IPS-NIHi7 (cell line): ENCODE measurements at regions not wholly inside any gene's neighbourhood (a gene's known extent, or its start where the extent isn't known, plus 50 kb on each side); places are given as distances from the start of the nearest gene placed in this dataset.
A peak's percentile ranks its signal among the peaks of the same experiment; 100 is the strongest.
"Not testable (repeated sequence)": the region's sequence is repeated elsewhere in the genome, so short reads cannot be mapped to it uniquely, and the experiment has no call there.

ENCODE experiments used
- DNase-seq: peaks from one replicate; pipeline ENCODE4 v3.0.0; 2012; ENCODE audit warnings: mixed read lengths; ENCODE audit errors: extremely low spot score

DNA sequence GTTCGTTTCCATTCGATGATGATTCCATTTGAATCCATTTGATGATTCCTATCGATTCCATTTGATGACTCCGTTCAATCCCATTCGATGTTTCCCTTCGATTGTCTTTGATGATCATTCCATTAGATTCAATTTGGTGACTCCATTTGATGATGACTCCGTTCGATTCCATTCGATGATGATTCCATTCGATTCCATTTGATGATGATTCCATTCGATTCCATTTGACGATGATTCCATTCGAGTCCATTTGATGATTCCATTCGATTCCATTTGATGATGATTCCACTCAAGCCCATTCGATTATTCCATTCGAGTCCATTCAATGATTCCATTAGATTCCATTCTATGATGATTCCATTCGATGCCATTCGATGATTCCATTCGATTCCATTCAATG, 2730.6 kb downstream of the RPIA start:
- DNase-seq: not testable (repeated sequence)

DNA sequence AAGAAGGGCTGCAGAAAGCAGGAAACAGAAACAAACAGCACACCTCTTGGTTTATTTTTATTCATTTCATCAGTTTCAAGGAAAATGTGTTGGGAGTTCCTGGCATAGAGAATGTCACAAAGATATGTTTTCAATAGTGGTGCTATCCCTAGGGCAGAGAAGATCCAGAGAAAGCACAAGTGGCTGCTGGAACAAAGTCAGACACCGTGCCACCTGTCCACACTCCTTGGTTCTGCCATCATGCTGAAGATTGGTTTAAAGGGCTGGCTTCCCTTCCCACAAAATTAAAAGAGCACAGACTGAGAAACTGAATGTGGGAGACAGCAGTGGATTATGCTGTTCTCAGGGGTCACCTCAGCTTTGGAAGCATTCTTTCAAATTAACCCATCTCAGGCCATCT, 2735.7 kb downstream of the RPIA start:
- DNase-seq: not testable (repeated sequence)

DNA sequence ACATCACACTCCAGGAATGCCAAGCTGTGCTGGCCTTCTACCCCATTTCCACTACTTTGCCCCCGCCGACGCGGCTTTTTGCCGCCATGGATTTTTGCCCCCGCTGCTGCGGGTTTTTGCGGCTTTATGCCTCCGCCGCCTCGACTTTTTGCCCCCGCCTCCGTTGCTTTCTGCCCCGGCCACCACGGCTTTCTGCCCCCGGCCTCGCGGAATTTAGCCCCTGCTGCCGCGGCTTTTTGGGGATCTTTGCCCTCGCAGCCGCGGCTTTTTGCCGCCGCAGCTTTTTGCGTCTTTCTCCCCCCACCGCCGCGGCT, 2750.4 kb downstream of the RPIA start:
- DNase-seq: not testable (repeated sequence)

DNA sequence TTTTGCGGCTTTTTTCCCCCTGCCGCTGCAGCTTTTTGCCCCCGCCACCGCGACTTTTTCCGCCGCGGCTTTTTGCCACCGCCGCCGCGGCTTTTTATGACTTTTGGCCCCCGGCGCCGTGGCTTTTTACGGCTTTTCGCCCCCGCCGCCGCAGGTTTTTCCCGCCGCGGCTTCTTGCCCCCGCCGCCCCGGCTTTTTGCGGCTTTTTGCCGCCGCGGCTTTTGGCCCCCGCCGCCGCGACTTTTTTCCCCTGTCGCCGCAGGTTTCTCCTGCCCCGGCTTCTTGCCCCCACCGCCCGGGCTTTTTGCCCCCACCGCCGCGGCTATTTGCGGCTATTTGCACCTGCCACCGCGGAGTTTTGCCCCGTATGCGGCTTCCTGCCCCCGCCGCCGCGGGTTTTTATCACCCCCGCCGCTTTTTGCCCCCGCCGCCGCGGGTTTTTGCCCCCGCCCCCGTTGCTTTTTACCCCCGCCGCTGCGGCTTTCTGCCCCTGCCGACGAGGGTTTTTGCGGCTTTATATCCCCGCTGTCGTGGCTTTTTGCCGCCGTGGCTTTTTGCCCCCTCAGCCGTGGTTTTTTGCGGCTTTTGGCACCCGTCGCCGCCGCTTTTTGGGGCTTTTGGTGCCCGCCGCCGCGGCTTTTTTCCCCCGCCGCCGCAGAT, 2750.9 kb downstream of the RPIA start:
- peak; percentile 20 for DNase-seq

DNA sequence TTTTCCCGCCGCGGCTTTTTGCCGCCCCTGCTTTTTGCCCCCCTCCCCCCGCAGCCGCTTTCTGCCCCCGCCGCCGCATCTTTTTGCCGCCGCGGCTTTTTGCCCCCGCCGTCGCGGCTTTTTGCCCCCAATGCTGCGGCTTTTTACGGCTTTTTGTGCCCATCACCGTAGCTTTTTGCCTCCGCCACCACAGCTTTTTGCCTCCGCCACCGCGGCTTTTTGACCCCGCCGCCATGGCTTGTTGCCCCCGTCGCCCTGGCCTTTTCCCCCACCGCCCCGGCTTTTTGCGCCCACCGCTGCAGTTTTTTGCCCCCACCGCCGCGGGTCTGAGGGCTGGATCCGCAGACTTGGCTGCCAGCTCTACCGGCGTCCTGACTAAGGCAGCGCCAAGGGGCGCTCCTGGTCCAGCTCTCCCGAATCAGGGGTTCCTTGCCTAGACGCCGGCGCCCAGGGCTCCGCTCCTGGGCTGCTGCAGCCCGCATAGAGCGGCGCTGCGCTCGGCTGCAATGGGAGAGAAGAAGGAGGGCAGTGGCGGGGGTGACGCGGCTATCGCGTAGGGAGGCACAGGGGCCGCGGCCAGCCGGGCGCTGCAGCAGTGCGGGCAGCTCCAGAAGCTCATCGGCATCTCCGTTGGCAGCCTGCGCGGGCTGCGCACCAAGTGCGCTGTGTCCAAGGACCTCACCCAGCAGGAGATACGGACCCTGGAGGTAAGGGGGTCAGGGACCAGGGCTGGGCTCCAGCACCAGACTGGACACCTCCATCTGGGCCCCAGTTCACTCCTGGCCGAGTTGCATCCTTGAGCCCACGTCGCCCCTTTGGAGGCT, 2751.6 kb downstream of the RPIA start:
- not testable (repeated sequence) for DNase-seq

DNA sequence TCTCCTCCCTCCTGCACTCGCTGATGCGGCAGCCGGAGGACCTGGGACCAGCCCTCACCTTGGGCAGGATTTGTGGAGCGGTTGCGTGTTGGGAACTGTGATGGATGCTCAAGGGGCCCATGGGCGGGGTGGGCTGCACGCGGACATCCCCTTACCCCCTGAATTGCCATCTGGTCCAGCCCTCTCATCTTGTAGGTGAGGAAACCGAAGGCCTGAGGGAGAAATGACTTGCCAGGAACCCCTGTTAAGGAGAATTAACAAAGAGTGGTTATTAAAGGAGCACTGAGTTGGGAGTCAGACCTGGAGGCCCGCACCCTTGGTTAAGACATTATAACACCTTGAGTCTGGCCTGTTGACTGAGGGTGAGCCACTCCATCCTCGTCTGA, 2752.2 kb downstream of the RPIA start:
- DNase-seq: not testable (repeated sequence)

DNA sequence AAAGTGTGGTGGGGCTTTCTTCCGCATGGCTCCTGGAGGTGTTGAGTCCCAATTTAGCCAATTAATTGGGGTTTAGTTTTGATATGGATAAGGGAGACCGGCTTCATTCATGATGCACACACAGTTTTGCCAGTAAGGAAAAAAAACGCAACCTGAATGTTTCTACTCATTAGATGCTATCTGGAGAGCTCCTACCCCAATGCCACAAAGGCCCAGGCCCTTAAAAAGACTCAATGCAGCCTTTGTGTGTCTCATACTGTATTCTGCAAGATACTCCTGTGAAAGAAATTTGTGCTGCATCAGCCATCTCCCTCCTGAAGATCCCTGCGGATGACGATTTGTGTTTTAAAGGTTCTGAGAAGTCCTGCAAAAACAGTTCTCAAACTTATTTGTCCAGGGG, 2754.2 kb downstream of the RPIA start:
- not testable (repeated sequence) for DNase-seq

DNA sequence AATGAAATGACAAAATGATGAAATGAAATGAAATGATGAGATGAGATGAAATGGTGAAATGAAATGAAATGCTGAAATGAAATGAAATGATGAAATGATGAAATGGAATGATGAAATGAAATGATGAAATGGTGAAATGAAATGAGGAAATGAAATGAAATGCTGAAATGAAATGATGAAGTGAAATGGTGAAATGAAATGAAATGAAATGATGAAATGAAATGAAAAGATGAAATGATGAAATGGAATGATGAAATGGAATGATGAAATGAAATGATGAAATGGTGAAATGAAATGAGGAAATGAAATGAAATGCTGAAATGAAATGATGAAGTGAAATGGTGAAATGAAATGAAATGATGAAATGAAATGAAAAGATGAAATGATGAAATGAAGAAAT, 2755.0 kb downstream of the RPIA start:
- not testable (repeated sequence) for DNase-seq

DNA sequence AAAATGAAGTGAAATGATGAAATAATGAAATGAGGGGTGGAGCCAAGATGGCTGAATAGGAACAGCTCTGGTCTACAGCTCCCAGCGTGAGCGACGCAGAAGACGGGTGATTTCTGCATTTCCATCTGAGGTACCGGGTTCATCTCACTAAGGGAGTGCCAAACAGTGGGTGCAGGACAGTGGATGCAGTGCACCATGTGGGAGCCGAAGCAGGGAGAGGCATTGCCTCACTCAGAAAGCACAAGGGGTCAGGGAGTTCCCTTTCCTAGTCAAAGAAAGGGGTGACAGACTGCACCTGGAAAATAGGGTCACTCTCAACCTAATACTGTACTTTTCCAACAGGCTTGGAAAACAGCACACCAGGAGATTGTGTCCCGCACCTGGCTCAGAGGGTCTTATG, 2755.4 kb downstream of the RPIA start:
- not testable (repeated sequence) for DNase-seq

DNA sequence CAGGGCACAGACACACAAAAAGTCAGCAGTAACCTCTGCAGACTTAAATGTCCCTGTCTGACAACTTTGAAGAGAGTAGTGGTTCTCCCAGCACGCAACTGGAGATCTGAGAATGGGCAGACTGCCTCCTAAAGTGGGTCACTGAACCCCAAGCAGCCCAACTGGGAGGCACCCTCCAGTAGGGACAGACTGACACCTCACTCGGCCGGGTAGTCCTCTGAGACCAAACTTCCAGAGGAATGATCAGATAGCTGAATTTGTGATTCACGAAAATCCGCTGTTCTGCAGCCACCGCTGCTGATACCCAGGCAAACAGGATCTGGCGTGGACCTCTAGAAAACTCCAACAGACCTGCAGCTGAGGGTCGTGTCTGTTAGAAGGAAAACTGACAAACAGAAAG, 2756.0 kb downstream of the RPIA start:
- DNase-seq: not testable (repeated sequence)

DNA sequence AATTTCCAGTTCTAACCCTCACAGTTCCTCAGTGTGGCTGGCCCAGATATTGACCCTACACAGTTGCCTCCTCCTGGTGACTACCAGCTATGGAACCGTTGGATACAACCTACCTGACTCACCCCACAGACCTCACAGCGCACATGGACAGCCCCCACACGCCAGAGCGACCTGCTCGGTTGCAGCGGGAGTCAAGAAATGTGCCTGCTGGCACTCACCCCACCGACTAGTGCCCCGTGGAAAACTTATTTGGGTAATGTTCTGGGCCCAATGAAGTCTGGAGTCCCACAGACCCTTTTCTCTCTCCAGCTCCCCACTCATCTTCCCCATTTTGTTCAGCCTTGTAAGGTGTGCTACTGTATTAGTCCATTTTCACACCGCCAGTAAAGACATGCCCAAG, 2770.8 kb downstream of the RPIA start:
- DNase-seq: not testable (repeated sequence)

DNA sequence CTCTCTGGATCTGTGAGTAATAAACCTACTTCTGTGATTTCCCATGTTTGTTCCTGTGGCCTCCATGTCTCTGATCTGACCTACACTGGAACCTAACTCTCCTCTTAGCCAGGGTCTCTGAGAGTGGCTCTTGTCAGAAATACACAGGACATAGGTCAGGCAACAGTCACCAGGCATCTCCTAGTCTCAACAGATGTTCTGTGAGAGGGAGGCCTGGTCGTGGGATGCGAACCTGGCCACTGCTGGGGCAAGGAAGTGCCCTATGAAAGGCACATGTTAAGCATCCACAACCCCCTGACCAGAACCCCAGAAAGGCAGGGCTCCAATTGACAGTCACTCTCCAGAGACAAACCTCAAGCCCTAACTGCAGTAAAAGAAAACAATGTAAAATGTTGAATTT, 2771.5 kb downstream of the RPIA start:
- DNase-seq: not testable (repeated sequence)

DNA sequence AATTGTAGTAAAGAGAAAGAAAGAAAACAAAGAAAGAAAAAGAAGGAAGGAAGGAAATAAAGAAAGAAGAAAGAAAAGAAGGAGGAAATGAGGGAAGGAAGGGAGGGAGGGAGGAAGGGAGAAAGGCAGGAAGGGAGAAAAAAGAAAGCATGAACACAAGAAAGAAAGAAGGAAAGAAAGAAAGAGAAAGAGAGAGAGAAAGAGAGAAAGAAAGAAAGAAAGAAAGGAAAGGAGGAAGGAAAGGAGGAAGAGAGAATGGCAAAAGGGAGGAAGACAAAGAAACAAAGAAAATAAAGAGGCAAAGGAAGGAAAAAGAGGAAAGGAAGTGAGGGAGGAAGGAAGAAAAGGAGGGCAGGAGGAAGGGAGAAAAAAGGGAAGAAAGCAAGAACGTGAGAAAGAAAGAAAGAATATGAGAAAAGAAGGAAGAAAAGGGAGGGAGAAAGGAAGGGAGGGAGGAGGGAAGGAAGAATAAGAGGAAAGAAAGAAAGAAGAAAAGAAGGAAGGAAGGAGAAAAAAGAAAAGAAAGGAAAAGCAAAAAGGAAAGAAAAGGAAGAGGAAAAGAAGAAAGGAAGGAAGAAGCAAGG, 2775.4 kb downstream of the RPIA start:
- not testable (repeated sequence) for DNase-seq

DNA sequence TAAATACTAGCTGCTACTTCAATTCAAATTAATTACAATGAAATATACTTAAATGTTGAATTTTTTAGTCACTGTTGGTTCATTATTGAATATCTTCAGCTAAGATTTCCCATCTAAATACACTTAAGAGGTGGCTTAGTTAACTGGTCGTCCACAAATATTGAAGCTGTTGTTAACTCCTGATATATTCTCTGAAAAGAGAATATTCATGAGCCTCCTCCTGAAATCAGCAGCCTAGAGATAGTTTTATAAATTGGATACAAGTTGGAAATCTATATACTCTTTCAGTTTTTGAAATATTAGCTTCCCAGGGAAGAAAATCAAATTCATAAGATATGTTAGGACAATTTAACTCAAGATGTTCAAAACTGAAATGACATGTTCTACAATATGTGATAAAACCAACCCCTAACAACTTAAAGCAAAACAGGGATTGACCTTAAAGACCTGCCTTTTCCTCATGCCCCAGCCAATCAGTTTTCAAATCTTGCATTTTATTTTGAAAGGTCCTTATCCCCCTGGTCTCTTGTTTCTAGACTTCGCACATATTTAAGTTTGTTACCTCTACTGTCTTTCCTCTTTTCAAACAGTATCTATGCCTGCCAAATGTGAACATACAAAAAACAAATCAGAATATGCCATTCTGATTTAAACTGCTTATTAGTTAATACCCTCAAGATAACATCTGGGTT, 2784.9 kb downstream of the RPIA start:
- DNase-seq: not testable (repeated sequence)

DNA sequence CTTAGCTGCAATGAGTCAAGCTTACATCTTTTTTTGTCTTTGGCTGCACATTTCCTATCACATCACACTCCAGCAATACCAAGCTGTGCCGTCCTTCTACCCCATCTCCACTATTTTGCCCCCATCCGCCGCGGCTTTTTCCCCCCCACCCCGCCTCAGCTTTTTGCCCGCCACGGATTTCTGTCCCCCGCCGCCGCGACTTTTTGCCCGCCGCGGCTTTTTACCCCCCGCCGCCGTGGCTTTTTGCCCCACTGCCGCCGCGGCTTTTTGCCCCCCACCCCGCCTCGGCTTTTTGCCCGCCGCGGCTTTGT, 2785.4 kb downstream of the RPIA start:
- DNase-seq: not testable (repeated sequence)

DNA sequence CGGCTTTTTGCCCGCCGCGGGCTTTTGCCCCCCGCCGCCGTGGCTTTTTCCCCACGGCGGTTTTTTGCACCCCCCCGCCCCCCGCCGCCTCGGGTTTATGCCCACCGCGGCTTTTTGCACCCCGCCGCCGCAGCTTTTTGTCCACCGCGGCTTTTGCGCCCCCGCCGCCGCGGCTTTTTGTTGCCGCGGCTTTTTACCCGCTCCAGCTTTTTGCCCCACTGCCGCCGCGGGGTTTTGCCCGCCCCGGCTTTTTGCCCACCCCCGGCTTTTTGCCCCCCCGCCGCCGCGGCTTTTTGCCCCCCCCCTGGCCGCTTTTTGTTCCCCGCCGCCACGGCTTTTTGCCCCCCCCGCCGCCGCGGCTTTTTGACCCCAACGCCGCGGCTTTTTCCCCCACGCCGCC, 2785.8 kb downstream of the RPIA start:
- DNase-seq: not testable (repeated sequence)

DNA sequence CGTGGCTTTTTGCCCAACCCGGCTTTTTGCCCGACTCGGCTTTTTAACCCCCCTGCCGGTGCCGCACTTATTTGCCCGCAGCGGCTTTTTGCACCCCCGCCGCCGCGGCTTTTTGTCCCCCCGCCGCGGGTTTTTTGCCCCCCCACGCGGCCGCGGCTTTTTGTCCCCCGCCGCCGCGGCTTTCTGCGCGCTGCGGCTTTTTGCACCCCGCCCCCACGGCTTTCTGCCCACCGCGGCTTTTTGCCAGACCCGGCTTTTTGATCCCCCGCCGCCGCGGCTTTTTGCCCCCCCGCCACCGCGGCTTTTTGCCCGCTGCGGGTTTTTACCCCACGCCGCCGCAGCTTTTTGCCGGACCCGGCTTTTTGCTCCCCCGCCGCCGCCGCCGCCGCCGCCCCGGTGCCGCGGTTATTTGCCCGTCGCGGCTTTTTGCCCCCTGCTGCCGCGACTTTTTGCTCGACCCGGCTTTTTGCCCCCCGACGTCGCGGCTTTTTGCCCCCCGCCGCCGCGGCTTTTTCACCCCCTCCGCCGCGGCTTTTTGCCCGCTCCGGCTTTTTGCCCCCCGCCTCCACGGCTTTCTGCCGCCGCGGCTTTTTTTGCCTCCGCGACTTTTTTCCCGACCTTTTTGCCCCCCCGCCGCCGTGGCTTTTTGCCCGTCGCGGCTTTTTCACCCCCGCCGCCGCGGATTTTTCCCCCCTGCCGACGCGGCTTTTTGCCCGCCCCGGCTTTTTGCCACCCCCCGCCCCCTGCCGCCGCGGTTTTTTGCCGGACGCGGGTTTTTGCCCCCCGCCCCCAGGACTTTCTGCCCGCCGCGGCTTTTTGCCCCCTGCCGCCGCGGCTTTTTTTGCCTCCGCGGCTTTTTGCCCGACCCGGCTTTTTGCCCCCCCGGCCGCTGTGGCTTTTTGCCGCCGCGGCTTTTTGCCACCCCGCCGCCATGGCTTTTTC, 2786.5 kb downstream of the RPIA start:
- no peak for DNase-seq

DNA sequence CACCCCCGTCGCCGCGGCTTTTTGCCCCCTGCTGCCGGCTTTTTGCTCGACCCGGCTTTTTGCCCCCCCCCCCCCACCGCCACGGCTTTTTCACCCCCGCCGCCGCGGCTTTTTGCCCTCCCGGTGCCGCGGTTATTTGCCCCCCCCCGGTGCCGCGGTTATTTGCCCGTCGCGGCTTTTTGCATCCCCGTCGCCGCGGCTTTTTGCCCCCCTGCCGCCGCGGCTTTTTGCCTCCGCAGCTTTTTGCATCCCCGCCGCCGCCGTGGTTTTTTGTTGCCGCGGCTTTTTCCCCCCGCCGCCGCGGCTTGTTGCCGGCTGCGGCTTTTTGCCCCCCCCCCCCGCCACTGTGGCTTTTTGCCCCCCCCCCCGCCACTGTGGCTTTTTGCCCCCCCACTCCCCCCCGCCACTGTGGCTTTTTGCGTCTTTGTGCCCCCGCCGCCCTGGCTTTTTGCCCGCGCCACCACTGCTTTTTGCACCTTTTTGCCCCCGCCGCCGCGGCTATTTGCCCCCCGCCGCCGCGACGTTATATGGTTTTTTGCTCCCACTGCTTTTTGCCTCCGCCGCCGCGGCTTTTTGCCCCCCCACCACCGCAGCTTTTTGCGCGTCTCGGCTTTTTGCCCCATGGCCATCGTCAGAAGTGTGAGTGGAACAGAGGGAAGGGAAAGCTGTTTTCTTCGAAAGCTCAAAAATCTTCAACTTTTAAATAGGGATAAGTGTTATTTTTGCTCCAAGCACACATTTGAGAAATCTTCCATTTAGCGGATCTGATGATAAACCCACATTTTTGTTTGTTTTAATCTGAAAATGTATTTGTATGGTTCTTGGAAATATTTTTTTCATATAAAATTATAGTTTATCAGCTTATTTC, 2787.6 kb downstream of the RPIA start:
- DNase-seq: not testable (repeated sequence)

DNA sequence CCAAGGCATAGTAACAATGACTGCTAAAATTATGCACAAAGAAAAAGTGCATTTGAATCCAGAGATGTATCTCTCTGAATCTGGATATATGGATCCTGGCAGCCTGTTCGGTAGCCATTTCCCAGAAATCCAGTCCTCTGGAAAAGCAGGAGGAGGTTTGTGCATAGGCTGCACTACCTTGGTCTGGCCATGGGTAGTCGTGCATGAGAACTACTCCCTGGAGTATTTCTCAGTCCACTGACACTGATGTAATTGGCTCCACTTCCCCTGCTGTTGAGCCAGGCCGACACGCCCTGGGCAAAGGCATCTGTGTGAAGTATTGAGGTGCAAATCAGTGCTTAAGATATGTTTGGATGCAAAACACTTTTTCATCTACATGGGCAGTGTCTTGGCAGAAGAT, 2793.8 kb downstream of the RPIA start:
- not testable (repeated sequence) for DNase-seq
